Peyer's patch (tissue), 4 donors: ENCODE measurements at regions not wholly inside any gene's neighbourhood (a gene's known extent, or its start where the extent isn't known, plus 50 kb on each side); places are given as distances from the start of the nearest gene placed in this dataset.
"Not testable (repeated sequence)": the region's sequence is repeated elsewhere in the genome, so short reads cannot be mapped to it uniquely, and the experiment has no call there.

ENCODE experiments used
- POLR2A ChIP-seq, 2 donors: fragments of 450-650 bp; IDR thresholded peaks; one replicate each; pipeline ENCODE4 v1.5.1; 2017; ENCODE audit warnings: antibody characterized with exemption in 2 of 2, mild to moderate bottlenecking in 2 of 2, moderate library complexity in 2 of 2
- TF ChIP-seq, protein P1 (sequence below), 6 experiments: fragments of 450-650 bp in 4 of 6; fragments of 200-600 bp in 2 of 6; sonication (generic) in 1 of 6; IDR thresholded peaks; one replicate each; pipeline ENCODE4 v1.5.1; 2017 to 2019; ENCODE audit warnings: antibody characterized with exemption in 6 of 6, mild to moderate bottlenecking in 3 of 6, moderate library complexity in 1 of 6

DNA sequence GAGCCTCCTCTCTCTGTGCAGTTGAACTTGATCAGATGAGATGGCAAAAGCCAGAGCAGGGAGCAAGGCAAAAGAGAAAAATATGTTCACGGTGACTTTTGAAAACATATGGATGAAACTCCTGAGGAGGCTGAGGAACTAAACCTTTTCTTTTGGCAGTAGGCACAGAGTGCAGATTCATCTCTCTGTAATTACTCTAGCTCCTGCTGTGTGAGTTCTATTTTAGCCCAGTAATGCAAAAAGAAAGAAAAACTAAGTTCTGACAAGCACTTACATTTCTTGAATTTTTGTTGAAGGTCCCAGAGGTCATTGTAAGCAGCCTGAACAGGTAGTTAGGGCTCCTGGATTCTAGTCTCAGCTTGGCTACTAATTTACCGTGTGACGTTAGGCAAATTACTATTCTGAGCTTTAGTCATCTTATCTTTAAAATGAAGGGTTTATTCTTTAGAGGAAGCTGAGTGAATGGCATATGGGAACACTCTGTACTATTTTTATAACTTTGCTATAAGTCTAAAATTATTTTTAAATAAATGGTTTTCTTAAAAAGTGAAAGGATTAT, 114.7 kb upstream of the NBPF26 start:
- TF ChIP-seq, protein P1, sequence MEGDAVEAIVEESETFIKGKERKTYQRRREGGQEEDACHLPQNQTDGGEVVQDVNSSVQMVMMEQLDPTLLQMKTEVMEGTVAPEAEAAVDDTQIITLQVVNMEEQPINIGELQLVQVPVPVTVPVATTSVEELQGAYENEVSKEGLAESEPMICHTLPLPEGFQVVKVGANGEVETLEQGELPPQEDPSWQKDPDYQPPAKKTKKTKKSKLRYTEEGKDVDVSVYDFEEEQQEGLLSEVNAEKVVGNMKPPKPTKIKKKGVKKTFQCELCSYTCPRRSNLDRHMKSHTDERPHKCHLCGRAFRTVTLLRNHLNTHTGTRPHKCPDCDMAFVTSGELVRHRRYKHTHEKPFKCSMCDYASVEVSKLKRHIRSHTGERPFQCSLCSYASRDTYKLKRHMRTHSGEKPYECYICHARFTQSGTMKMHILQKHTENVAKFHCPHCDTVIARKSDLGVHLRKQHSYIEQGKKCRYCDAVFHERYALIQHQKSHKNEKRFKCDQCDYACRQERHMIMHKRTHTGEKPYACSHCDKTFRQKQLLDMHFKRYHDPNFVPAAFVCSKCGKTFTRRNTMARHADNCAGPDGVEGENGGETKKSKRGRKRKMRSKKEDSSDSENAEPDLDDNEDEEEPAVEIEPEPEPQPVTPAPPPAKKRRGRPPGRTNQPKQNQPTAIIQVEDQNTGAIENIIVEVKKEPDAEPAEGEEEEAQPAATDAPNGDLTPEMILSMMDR (IDR thresholded peaks at IDR 0.05) = not testable (repeated sequence)
- TF ChIP-seq POLR2A (IDR thresholded peaks at IDR 0.05) = not testable (repeated sequence)
